Superior temporal gyrus (tissue), 1 donor: ENCODE measurements at regions not wholly inside any gene's neighbourhood (a gene's known extent, or its start where the extent isn't known, plus 50 kb on each side); places are given as distances from the start of the nearest gene placed in this dataset.

ENCODE experiments used
- DNase-seq: peaks from one replicate; pipeline ENCODE4 v3.0.0-alpha.2; 2016; ENCODE audit errors: extremely low spot score

DNA sequence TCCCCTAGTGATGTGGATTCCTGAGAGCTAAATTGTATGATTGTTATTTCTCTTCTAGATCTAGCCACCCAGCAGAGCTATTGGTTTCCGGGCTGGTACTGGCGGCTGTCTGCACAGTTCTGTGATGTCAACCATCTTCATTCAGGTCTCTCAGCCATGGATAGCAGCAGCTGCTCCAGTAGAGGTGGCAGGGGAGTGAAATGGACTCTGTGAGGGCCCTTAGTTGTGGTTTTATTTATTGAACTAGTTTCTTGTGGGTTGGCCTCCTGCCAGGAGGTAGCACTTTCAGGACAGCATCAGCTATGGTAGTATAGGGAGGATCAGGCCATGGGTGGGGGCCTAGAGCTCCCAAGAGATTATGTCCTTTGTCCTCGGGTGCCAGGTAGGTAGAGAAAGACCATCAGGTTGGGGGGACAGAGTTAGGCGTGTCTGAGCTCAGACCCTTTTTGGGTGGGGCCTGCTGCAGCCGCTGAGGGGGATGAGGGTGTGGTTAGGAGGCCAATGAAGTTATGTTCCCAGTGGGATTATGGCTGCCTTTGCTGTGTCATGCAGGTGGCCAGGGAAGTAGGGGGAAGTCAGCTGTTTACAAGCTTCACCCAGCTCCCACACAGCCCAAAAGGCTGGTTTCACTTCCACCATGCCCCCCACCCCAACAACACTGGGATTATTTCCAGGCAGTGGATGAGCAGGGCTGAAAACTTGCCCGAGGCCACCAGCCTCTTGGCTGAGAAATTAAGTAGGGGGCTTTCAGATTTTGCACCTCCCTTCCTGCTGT lies 55.1 kb upstream of the RGS4 start:
- DNase-seq, result no peak

DNA sequence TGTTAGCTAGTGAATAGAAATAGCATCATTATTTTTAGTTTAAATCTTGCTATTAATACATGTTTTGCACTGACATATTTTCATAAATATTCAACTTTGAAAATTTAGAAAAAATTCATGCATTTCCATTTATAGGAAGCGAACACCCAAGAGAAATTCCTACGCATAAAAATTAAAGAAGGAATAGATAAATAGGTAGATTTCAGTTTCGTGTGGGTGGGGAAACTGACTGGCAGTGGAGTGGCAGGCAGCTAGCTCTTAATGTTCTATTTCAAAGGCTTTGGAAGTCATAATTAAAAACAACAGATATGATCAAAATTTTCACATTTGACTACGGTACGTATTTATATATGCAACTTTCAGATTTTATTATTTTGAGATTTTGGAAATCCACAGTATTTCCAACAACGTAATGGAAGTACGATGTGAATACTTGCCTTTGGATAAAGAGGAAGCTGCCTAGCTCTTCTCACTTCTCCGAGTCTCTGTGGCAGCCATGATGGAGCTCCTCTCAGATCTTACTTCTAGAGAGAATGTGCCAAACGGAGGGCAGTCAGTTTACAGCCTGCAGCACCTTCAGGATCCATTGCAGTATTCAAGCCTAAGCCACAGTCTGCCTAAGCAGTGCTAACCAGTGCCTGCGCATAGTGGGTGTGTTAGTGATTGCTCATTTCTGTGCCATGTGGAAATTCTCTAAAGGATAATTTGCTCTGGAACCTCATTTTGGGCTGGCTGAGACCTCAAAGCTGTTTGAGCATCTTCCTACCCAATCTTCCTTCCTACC lies 62.9 kb upstream of the RGS4 start:
- peak; percentile 34 for DNase-seq

- DNase-seq, result no peak
Observed at GRCh38 chr1:162997499-162998285, 71.5 kb upstream of the RGS4 start.

GRCh38 chr1:162996261-162996660 lies 72.9 kb upstream of the RGS4 start:
- DNase-seq, result no peak

- no peak for DNase-seq
Observed at GRCh38 chr1:162994921-162995320, 74.2 kb upstream of the RGS4 start.

DNA sequence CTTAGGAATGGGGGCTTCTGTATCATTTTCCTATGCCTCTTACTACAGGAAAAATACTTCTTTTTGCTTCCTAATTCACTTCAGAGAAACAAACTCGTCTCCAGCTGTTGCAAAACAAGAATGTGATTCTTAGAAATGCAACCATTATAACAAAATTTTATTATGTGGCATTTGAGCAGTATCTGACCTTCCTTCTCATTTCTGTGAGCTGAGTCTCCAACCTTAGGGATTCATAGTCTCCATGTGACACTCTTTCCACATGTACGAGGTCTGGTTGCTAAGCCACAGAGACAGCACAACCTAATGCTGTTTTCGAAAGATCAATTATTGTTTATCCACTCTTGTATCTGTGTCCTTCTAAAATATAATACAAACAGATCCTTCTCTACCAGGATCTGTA lies 75.3 kb upstream of the RGS4 start:
- no peak for DNase-seq

GRCh38 chr1:162992945-162993344 lies 76.2 kb upstream of the RGS4 start:
- no peak for DNase-seq

GRCh38 chr1:162991444-162991843 lies 77.7 kb upstream of the RGS4 start:
- DNase-seq, result no peak

GRCh38 chr1:162990665-162991064 lies 78.5 kb upstream of the RGS4 start:
- no peak for DNase-seq

GRCh38 chr1:162988869-162989268 lies 80.3 kb upstream of the RGS4 start:
- no peak for DNase-seq

- no peak for DNase-seq
Observed at GRCh38 chr1:162987866-162988265, 81.3 kb upstream of the RGS4 start.

GRCh38 chr1:162985816-162986435 lies 83.2 kb upstream of the RGS4 start:
- no peak for DNase-seq

DNA sequence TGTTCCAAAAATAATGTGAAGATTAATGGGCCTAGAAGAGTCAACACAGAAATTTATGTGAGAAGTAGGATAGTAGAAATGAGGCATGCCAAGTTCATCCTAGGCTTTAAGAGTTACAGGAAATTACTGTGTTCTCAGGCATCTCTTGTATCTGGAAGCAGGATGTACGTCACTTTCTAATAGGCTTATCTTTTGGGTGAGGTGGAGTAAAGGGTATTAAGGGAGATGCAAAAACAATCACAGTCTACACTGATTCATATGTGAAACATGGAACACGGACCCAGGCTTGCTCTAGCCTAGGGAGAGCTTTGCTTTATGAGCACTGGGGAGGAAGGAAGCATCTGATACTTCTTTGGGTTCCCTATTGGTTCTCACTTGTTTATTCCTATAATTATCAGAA lies 84.5 kb upstream of the RGS4 start:
- no peak for DNase-seq

GRCh38 chr1:162983671-162984425 lies 85.3 kb upstream of the RGS4 start:
- no peak for DNase-seq

GRCh38 chr1:162982364-162982763 lies 86.8 kb upstream of the RGS4 start:
- DNase-seq, result no peak

DNA sequence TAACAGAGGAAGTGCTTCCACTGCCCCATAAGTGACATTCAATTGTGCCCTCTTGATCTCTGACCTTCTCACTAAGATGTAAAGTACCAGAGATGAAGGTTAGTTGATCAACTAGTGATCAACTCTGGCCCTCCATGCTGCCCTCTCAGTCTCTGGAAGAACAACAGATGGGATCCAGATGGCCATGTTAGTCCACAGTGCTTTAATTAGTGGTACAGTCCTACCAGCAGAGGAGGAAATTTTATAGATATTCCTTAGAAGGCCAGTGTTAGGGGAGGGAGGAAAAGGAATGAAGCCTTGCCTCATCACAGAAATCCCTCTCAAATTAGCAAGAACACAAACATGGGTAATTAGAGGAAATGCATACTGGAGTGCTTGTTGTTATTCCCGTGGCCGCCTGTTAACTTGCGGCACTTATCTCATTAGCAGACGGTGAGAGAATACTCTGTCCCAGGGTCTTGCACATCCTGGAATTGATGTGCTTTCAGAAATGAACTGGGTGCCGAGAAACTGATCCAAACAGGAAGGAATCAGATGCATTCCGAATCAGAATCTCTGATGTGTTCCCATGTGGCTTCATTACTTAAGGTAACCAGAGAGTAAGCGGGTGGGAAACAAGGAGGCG lies 91.1 kb upstream of the RGS4 start:
- no peak for DNase-seq

DNA sequence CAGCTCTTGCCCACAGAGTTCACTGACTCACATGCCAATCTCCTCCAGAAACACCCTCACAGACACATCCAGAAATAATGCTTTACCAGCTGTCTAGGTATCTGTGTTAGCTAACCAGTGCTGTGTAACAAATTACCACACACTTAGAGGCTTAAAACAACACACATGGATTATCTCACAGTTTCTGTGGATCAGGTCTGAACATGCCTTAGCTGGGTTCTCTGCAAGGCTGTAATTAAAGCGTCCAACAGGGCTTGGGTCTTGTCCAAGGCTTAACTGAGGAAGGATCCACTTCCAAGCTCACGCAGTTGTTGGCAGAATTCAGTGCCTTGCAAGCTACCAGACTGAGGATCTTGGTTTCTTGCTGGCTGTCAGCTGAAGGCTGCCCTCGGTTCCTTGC lies 92.5 kb upstream of the RGS4 start:
- no peak for DNase-seq

DNA sequence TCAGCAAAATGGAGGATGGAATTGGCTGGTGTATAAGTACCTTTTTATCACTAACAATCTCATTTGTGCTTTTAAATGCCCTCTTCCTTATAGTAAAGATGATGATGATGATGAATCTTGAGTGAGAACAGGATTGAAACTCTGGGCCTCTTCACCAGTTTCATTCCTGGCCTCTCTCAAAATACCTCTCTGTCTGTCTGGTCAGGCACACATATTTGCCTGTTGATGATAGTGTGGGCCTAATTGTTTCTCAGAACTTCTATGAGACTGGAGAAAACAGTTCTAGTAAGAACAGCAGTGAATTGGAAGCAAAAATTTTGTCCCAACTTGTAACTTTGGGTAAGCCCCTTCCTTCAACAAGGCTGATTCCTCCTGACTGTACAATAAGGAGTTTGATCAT lies 94.4 kb upstream of the RGS4 start:
- no peak for DNase-seq

DNA sequence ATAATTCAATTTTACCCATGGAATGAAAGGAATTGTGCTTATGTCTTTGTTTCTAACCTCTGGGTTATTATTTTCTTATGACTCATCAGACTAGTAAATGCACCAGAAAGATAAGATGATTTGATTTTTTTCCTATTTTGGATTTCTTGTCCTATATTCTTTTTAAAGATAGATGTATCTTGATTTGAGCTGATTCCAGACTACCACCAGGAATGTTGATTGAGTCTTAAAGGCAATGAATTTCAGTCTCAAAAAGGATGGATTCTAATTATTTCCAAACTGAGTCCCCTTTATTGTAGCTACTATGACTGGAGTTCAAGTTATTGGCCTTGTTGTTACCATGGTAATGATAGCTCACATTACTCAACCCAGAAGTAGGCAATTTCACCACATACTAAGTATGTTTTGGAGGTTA lies 95.8 kb upstream of the RGS4 start:
- no peak for DNase-seq

DNA sequence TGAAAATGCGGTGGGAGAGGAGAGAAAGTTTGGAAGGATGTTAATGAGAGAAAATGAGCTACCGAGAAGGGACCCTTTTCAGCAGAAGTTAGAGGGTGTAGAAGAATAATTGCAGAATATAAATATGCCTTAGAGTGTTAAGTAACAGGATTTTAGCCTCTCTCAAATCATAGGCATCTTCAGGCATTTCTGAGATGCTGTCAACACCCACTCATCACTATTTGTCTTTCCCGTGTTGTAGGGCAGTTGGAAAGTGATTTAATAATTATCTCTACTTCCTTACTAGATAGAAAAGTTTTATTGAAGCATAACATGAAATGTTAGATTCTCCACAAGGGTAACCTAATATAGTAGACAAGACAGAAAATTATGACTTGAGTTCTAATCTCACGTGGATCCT lies 96.4 kb upstream of the RGS4 start:
- no peak for DNase-seq

- no peak for DNase-seq
Observed at GRCh38 chr1:162970021-162970420, 99.1 kb upstream of the RGS4 start.
